ENCODE measurements at regions not wholly inside any gene's neighbourhood (a gene's known extent, or its start where the extent isn't known, plus 50 kb on each side); places are given as distances from the start of the nearest gene placed in this dataset.
A peak's percentile ranks its signal among the peaks of the same experiment; 100 is the strongest.

DNA sequence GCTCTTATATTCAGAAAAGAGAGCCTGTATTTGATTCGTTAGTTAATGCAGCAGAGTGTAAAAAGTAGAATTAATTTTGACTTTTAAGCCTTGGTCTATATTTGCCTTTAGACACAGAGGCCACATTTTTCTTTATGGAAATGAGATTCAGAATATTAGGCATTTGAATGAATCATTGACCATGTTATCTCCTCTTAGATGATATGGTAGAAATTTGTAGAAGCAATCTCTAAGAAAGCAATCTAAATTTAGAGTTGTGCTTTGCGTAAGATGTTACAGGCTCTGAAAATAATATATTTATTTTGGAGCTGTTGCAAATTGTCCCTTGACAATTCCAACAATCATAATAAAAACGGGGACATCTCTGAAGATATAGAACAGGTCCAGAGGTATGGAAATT lies 68.3 kb upstream of the ST6GAL2 start:
- TF ChIP-seq, protein P1, sequence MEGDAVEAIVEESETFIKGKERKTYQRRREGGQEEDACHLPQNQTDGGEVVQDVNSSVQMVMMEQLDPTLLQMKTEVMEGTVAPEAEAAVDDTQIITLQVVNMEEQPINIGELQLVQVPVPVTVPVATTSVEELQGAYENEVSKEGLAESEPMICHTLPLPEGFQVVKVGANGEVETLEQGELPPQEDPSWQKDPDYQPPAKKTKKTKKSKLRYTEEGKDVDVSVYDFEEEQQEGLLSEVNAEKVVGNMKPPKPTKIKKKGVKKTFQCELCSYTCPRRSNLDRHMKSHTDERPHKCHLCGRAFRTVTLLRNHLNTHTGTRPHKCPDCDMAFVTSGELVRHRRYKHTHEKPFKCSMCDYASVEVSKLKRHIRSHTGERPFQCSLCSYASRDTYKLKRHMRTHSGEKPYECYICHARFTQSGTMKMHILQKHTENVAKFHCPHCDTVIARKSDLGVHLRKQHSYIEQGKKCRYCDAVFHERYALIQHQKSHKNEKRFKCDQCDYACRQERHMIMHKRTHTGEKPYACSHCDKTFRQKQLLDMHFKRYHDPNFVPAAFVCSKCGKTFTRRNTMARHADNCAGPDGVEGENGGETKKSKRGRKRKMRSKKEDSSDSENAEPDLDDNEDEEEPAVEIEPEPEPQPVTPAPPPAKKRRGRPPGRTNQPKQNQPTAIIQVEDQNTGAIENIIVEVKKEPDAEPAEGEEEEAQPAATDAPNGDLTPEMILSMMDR (conservative IDR thresholded peaks at IDR 0.05; ENCODE audit: control insufficient read depth, insufficient read depth, low read depth, low read length): no peak
- H3K4me3 ChIP-seq (ENCODE audit: control insufficient read depth, low read depth, low read length): no peak overlapping the region
- no peak for DNase-seq (ENCODE audit: low read depth)

DNA sequence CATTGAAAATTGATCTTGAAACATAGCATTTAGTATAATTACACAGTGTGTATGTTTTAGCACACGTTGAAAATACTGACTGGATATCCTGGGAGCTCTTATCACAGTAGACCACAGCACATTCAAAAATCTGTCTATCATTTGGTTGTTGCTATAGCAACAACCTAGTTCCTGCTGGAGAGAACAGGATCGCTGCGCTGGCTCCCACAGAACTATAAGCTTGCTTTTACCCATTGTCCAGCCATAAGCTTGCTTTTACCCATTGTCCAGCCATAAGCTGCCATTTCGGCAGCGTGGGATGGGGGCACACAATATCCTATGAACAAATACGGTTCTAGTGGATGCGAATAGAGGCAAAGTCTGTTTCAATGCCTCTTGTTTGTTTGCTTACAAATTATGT lies 70.4 kb upstream of the ST6GAL2 start:
- TF ChIP-seq, protein P1 (conservative IDR thresholded peaks at IDR 0.05; ENCODE audit: control insufficient read depth, insufficient read depth, low read depth, low read length): no peak
- DNase-seq (ENCODE audit: low read depth): no peak
- H3K4me3 ChIP-seq (ENCODE audit: control insufficient read depth, low read depth, low read length): no peak overlapping the region

DNA sequence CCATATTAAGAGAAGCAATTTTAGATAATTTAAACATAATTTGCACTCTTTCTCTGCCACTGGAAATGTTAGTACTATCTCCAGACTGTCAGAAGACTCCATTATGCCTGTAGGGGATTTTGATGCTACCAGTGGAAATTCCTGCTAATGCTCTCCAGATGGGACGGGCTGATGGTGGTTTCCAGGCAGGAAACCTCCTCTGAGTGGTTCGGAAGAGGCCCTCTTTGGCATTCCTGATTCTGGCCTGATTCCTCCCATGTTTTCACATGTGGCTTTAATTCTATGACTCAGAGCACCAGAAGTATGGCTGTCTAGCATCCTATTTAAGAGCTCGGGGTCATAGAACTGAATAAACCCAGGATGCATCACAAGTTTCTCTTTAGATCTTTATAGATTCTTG lies 70.9 kb upstream of the ST6GAL2 start:
- TF ChIP-seq, protein P1 (conservative IDR thresholded peaks at IDR 0.05; ENCODE audit: control insufficient read depth, insufficient read depth, low read depth, low read length): no peak
- no peak overlapping the region for H3K4me3 ChIP-seq (ENCODE audit: control insufficient read depth, low read depth, low read length)
- DNase-seq (ENCODE audit: low read depth): peak; percentile 97

DNA sequence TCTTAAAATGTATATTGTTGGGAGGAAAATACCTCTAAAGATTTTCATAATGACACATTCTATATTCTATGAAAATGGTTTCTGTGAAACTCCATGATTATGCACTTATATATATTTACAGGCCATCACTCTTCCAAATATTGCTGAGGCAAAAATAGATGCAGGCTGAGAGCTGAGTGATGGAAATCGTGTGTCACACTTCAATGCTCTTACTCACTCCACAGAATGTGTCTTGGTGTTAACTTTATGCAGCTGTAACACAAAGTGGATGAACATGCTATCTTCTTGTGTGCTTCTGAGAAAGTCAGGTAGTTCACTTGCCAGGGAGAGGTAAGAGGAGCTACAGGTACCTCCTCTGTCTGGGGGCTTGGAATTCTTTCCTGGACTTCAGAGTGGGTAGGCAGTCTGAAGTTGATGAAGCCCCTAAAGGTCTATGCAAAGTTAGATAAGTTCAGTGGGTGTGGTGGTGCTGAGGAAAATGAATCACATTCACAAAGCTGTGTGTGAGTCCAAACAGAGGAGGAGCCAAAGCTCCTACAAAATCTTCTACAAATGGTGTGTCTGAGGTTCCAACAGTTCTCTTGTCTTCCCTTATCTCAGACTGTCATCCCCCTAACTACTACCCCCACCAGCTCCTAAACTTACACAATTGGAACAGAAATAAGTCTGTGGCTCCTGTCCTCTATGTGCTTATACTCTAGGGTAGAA lies 74.2 kb upstream of the ST6GAL2 start:
- no peak overlapping the region for H3K4me3 ChIP-seq (ENCODE audit: control insufficient read depth, low read depth, low read length)
- TF ChIP-seq, protein P1 (conservative IDR thresholded peaks at IDR 0.05; ENCODE audit: control insufficient read depth, insufficient read depth, low read depth, low read length): no peak
- peak; percentile 25 for DNase-seq (ENCODE audit: low read depth)

DNA sequence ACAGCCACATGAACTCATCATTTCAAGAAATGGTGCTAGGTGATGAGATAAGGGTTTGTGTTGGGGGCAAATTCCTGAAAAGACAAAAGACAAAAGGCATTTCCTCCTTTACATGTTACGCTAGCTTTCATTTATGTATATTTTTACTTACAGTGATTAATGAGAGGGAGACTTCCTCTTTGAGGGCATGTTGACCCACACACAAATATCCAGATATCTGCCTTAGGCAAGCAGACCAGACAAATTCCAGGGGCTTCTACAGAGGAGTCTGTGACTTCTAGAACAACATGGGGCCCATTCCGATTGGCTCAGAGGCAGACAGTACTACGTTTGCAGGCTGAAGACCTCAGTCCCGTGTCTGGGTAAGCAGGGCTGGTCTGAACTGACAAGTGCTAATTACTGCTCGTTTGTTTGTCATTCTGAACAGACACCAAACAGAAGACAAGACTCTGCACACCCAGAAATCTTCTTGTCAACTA lies 74.8 kb upstream of the ST6GAL2 start:
- TF ChIP-seq, protein P1 (conservative IDR thresholded peaks at IDR 0.05; ENCODE audit: control insufficient read depth, insufficient read depth, low read depth, low read length): no peak
- H3K4me3 ChIP-seq (ENCODE audit: control insufficient read depth, low read depth, low read length): no peak overlapping the region
- DNase-seq (ENCODE audit: low read depth): no peak

DNA sequence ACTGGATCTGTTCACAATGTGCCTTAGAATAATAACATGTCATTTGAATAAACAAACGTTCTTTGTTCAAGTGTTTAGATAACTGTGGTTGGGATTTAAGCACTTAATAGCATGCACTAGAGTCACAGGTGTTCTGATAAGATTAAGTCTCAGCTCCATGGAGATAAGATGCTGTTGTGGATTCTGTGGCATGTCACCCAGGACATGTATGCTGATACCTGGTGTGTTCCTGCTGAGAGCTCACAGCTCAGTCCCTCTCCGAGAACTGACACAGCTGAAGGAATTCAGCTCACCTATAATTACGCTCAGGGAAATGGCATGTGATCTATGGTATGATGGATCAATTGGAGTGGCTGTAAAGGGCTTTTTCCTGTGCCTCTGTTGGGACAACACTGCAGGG lies 75.4 kb upstream of the ST6GAL2 start:
- TF ChIP-seq, protein P1 (conservative IDR thresholded peaks at IDR 0.05; ENCODE audit: control insufficient read depth, insufficient read depth, low read depth, low read length): no peak
- DNase-seq (ENCODE audit: low read depth): no peak
- no peak overlapping the region for H3K4me3 ChIP-seq (ENCODE audit: control insufficient read depth, low read depth, low read length)

All from fibroblast of mammary gland (primary cell).